SK-N-MC (cell line): ENCODE measurements at regions not wholly inside any gene's neighbourhood (a gene's known extent, or its start where the extent isn't known, plus 50 kb on each side); places are given as distances from the start of the nearest gene placed in this dataset.

Source experiments
- EZH2 ChIP-seq: fragments of 200-600 bp; sonication (generic); IDR thresholded peaks from one replicate; pipeline ENCODE4 v1.6.1; 2017; ENCODE audit warnings: antibody characterized with exemption
- POLR2AphosphoS5 ChIP-seq: IDR thresholded peaks from 2 replicates; pipeline ENCODE4 v1.6.1; 2012; ENCODE audit warnings: mild to moderate bottlenecking, low read depth, low read length, borderline replicate concordance

- TF ChIP-seq POLR2AphosphoS5 = no peak
- TF ChIP-seq EZH2 = no peak
Measured at GRCh38 chr2:13818002-13818401, 814.5 kb upstream of the LRATD1 start.
